HG03565 (cell line): ENCODE measurements at regions not wholly inside any gene's neighbourhood (a gene's known extent, or its start where the extent isn't known, plus 50 kb on each side); places are given as distances from the start of the nearest gene placed in this dataset.
"Not testable (repeated sequence)": the region's sequence is repeated elsewhere in the genome, so short reads cannot be mapped to it uniquely, and the experiment has no call there.

ENCODE experiments used
- ATAC-seq: cut with Tn5 transposase; IDR thresholded peaks from one replicate; pipeline ENCODE4 v1.9.1; 2021; ENCODE audit warnings: mild to moderate bottlenecking, moderate library complexity; ENCODE audit not compliant: unreplicated experiment

- not testable (repeated sequence) for ATAC-seq
These were observed 185.7 kb downstream of the POTEC start for GRCh38 chr18:14357553-14358297.

GRCh38 chr18:14342170-14342569, 201.2 kb downstream of the POTEC start:
- not testable (repeated sequence) for ATAC-seq

GRCh38 chr18:14336017-14336416, 203.8 kb upstream of the ZNF519 start:
- not testable (repeated sequence) for ATAC-seq

GRCh38 chr18:14321217-14321616, 189.0 kb upstream of the ZNF519 start:
- not testable (repeated sequence) for ATAC-seq

- ATAC-seq, result not testable (repeated sequence)
These were observed 169.0 kb upstream of the ZNF519 start for GRCh38 chr18:14301255-14301654.

- not testable (repeated sequence) for ATAC-seq
These were observed 162.8 kb upstream of the ZNF519 start for GRCh38 chr18:14295081-14295480.

- ATAC-seq, result no peak
These were observed 152.8 kb upstream of the ZNF519 start for GRCh38 chr18:14285053-14285452.

GRCh38 chr18:14275391-14275790, 143.2 kb upstream of the ZNF519 start:
- ATAC-seq, result not testable (repeated sequence)

- ATAC-seq, result not testable (repeated sequence)
These were observed 133.6 kb upstream of the ZNF519 start for GRCh38 chr18:14265637-14266410.

- not testable (repeated sequence) for ATAC-seq
These were observed 130.6 kb upstream of the ZNF519 start for GRCh38 chr18:14262786-14263185.

- ATAC-seq, result not testable (repeated sequence)
These were observed 117.9 kb upstream of the ZNF519 start for GRCh38 chr18:14250084-14250677.

GRCh38 chr18:14239224-14239623, 107.0 kb upstream of the ZNF519 start:
- ATAC-seq, result not testable (repeated sequence)

- not testable (repeated sequence) for ATAC-seq
These were observed 104.3 kb upstream of the ZNF519 start for GRCh38 chr18:14236356-14237048.

- not testable (repeated sequence) for ATAC-seq
These were observed 93.0 kb upstream of the ZNF519 start for GRCh38 chr18:14225286-14225679.

GRCh38 chr18:14224551-14225285, 92.5 kb upstream of the ZNF519 start:
- ATAC-seq, result not testable (repeated sequence)

GRCh38 chr18:14223919-14224318, 91.7 kb upstream of the ZNF519 start:
- not testable (repeated sequence) for ATAC-seq

- ATAC-seq, result not testable (repeated sequence)
These were observed 91.1 kb upstream of the ZNF519 start for GRCh38 chr18:14223231-14223822.

GRCh38 chr18:14222354-14223221, 90.4 kb upstream of the ZNF519 start:
- ATAC-seq, result not testable (repeated sequence)

GRCh38 chr18:14221689-14222088, 89.5 kb upstream of the ZNF519 start:
- no peak for ATAC-seq
